GM19468 (cell line): ENCODE measurements at regions not wholly inside any gene's neighbourhood (a gene's known extent, or its start where the extent isn't known, plus 50 kb on each side); places are given as distances from the start of the nearest gene placed in this dataset.
"Not testable (repeated sequence)": the region's sequence is repeated elsewhere in the genome, so short reads cannot be mapped to it uniquely, and the experiment has no call there.

Experiments used
- ATAC-seq: cut with Tn5 transposase; IDR thresholded peaks from one replicate; pipeline ENCODE4 v1.9.1; 2021; ENCODE audit warnings: mild to moderate bottlenecking, moderate library complexity, moderate number of reproducible peaks; ENCODE audit not compliant: unreplicated experiment; ENCODE audit errors: extremely low read depth

GRCh38 chr5:168120401-168121137, 170.9 kb upstream of the WWC1 start:
- no peak for ATAC-seq

GRCh38 chr5:168121138-168121494, 170.3 kb upstream of the WWC1 start:
- no peak for ATAC-seq

- no peak for ATAC-seq
Observed at GRCh38 chr5:168123631-168124528, 167.6 kb upstream of the WWC1 start.

- no peak for ATAC-seq
Observed at GRCh38 chr5:168125445-168126199, 165.8 kb upstream of the WWC1 start.

GRCh38 chr5:168126606-168127005, 164.8 kb upstream of the WWC1 start:
- no peak for ATAC-seq

- no peak for ATAC-seq
Observed at GRCh38 chr5:168128111-168128510, 163.3 kb upstream of the WWC1 start.

- ATAC-seq: no peak
Observed at GRCh38 chr5:168128557-168128956, 162.9 kb upstream of the WWC1 start.

- ATAC-seq: no peak
Observed at GRCh38 chr5:168131519-168131918, 159.9 kb upstream of the WWC1 start.

- ATAC-seq: no peak
Observed at GRCh38 chr5:168132241-168132641, 159.2 kb upstream of the WWC1 start.

- peak; percentile 85 for ATAC-seq
Observed at GRCh38 chr5:168135897-168136296, 155.5 kb upstream of the WWC1 start.

- ATAC-seq: no peak
Observed at GRCh38 chr5:168136340-168136739, 155.1 kb upstream of the WWC1 start.

GRCh38 chr5:168137265-168137664, 154.2 kb upstream of the WWC1 start:
- ATAC-seq: peak; percentile 30

GRCh38 chr5:168140241-168140640, 151.2 kb upstream of the WWC1 start:
- ATAC-seq: no peak

GRCh38 chr5:168142402-168142801, 149.0 kb upstream of the WWC1 start:
- ATAC-seq: no peak

- ATAC-seq: not testable (repeated sequence)
Observed at GRCh38 chr5:168143521-168143920, 147.9 kb upstream of the WWC1 start.

GRCh38 chr5:168147106-168147505, 144.3 kb upstream of the WWC1 start:
- no peak for ATAC-seq

- no peak for ATAC-seq
Observed at GRCh38 chr5:168147568-168148360, 143.7 kb upstream of the WWC1 start.

GRCh38 chr5:168151041-168151440, 140.4 kb upstream of the WWC1 start:
- ATAC-seq: no peak

GRCh38 chr5:168152660-168153059, 138.8 kb upstream of the WWC1 start:
- ATAC-seq: no peak

GRCh38 chr5:168153263-168153875, 138.1 kb upstream of the WWC1 start:
- ATAC-seq: no peak
